GM12878 (cell line): ENCODE measurements at regions not wholly inside any gene's neighbourhood (a gene's known extent, or its start where the extent isn't known, plus 50 kb on each side); places are given as distances from the start of the nearest gene placed in this dataset.

Source experiments
- HDAC6 ChIP-seq: fragments of 200-600 bp; sonication (generic); IDR thresholded peaks from one replicate; pipeline ENCODE4 v1.8.0; 2017; ENCODE audit warnings: antibody characterized with exemption; ENCODE audit not compliant: unreplicated experiment
- TF ChIP-seq, protein P1 (sequence below), 3 experiments: IDR thresholded peaks in 2 of 3; conservative IDR thresholded peaks in 1 of 3; 2 replicates each; pipeline ENCODE4 v1.5.1; 2011; ENCODE audit warnings: low read depth in 3 of 3, low read length in 3 of 3, mild to moderate bottlenecking in 3 of 3, control low read depth in 2 of 3, moderate library complexity in 2 of 3, inconsistent platforms in 1 of 3, mixed read lengths in 1 of 3; ENCODE audit not compliant: control insufficient read depth in 2 of 3, insufficient read depth in 1 of 3; ENCODE audit errors: extremely low read depth in 1 of 3
- TF ChIP-seq, protein P2 (sequence below): fragments of 150-350 bp; IDR thresholded peaks from 2 replicates; pipeline ENCODE4 v1.6.1; 2016; ENCODE audit warnings: low read depth, low read length

DNA sequence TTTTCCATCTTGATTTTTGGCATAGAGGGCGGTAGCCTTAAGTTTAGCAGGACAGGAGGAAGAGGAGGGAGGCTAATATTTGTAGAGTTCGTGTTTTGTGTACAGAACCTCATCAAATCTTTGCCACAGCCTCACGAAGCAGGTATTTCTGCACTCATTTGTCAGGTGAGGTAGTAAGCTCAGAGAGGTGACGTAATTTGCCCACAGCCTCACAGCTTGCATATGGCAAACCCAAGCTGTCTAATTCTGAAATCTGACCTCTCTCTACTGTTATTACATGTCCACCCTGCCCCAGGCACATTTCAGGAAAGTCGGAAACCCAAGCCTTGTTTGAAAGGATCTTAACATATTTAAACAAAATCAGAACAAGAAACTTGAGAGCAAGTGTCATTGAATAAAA is 91.1 kb upstream of the TPM1 start:
- TF ChIP-seq, protein P1, sequence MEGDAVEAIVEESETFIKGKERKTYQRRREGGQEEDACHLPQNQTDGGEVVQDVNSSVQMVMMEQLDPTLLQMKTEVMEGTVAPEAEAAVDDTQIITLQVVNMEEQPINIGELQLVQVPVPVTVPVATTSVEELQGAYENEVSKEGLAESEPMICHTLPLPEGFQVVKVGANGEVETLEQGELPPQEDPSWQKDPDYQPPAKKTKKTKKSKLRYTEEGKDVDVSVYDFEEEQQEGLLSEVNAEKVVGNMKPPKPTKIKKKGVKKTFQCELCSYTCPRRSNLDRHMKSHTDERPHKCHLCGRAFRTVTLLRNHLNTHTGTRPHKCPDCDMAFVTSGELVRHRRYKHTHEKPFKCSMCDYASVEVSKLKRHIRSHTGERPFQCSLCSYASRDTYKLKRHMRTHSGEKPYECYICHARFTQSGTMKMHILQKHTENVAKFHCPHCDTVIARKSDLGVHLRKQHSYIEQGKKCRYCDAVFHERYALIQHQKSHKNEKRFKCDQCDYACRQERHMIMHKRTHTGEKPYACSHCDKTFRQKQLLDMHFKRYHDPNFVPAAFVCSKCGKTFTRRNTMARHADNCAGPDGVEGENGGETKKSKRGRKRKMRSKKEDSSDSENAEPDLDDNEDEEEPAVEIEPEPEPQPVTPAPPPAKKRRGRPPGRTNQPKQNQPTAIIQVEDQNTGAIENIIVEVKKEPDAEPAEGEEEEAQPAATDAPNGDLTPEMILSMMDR (IDR thresholded peaks at IDR 0.05 in 2 of 3, conservative IDR thresholded peaks at IDR 0.05 in 1 of 3; ENCODE audit: control insufficient read depth in 2 of 3, extremely low read depth in 1 of 3, insufficient read depth in 1 of 3, low read depth in 3 of 3, low read length in 3 of 3), result no peak
- no peak for TF ChIP-seq HDAC6
- TF ChIP-seq, protein P2, sequence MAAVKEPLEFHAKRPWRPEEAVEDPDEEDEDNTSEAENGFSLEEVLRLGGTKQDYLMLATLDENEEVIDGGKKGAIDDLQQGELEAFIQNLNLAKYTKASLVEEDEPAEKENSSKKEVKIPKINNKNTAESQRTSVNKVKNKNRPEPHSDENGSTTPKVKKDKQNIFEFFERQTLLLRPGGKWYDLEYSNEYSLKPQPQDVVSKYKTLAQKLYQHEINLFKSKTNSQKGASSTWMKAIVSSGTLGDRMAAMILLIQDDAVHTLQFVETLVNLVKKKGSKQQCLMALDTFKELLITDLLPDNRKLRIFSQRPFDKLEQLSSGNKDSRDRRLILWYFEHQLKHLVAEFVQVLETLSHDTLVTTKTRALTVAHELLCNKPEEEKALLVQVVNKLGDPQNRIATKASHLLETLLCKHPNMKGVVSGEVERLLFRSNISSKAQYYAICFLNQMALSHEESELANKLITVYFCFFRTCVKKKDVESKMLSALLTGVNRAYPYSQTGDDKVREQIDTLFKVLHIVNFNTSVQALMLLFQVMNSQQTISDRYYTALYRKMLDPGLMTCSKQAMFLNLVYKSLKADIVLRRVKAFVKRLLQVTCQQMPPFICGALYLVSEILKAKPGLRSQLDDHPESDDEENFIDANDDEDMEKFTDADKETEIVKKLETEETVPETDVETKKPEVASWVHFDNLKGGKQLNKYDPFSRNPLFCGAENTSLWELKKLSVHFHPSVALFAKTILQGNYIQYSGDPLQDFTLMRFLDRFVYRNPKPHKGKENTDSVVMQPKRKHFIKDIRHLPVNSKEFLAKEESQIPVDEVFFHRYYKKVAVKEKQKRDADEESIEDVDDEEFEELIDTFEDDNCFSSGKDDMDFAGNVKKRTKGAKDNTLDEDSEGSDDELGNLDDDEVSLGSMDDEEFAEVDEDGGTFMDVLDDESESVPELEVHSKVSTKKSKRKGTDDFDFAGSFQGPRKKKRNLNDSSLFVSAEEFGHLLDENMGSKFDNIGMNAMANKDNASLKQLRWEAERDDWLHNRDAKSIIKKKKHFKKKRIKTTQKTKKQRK, result no peak
